ENCODE measurements at regions not wholly inside any gene's neighbourhood (a gene's known extent, or its start where the extent isn't known, plus 50 kb on each side); places are given as distances from the start of the nearest gene placed in this dataset.

DNA sequence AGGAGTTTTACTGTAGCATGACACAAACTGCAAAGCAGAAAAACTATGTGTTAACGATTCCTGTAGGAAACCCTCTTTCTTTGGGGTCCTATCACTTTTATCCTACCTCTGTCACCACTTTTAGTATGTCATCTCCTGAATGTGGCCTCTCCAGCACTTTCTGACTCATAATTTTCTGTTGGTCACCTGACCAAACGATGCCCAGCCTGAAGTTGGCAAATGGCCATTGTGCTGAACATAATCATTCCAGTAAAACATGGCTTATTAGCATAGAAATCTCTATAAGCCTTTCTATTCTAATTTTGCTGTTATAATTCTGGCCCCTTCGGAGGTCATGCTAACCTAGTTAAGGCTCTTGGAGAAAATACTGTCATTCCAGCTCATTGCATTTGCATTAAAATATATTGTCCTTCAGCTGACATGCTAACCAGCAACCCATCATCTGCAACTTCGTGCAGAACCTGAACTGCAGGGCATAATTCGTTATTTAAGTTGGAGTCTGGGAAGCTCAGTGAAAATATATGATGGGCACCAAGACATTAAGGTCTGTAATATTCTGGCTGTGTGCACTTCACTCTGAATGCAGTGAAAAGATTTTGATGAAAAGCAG is 140.3 kb downstream of the NMUR2 start:
- TF ChIP-seq, protein P1, sequence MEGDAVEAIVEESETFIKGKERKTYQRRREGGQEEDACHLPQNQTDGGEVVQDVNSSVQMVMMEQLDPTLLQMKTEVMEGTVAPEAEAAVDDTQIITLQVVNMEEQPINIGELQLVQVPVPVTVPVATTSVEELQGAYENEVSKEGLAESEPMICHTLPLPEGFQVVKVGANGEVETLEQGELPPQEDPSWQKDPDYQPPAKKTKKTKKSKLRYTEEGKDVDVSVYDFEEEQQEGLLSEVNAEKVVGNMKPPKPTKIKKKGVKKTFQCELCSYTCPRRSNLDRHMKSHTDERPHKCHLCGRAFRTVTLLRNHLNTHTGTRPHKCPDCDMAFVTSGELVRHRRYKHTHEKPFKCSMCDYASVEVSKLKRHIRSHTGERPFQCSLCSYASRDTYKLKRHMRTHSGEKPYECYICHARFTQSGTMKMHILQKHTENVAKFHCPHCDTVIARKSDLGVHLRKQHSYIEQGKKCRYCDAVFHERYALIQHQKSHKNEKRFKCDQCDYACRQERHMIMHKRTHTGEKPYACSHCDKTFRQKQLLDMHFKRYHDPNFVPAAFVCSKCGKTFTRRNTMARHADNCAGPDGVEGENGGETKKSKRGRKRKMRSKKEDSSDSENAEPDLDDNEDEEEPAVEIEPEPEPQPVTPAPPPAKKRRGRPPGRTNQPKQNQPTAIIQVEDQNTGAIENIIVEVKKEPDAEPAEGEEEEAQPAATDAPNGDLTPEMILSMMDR (IDR thresholded peaks at IDR 0.05), result no peak
- TF ChIP-seq POLR2AphosphoS5 (IDR thresholded peaks at IDR 0.05; ENCODE audit: low read depth, low read length) (no peak), SIN3A (IDR thresholded peaks at IDR 0.05; ENCODE audit: borderline replicate concordance, insufficient read depth, low read depth, low read length) (no peak)
